HG03520 (cell line): ENCODE measurements at regions not wholly inside any gene's neighbourhood (a gene's known extent, or its start where the extent isn't known, plus 50 kb on each side); places are given as distances from the start of the nearest gene placed in this dataset.
"Not testable (repeated sequence)": the region's sequence is repeated elsewhere in the genome, so short reads cannot be mapped to it uniquely, and the experiment has no call there.

ENCODE experiments used
- ATAC-seq: cut with Tn5 transposase; IDR thresholded peaks from one replicate; pipeline ENCODE4 v1.9.1; 2021; ENCODE audit warnings: mild to moderate bottlenecking, moderate library complexity; ENCODE audit not compliant: unreplicated experiment

GRCh38 chr6:166809721-166810120, 146.6 kb downstream of the RNASET2 start:
- ATAC-seq = no peak

GRCh38 chr6:166806962-166807757, 149.2 kb downstream of the RNASET2 start:
- no peak for ATAC-seq

GRCh38 chr6:166806217-166806838, 150.0 kb downstream of the RNASET2 start:
- ATAC-seq = no peak

GRCh38 chr6:166803471-166803870, 152.9 kb downstream of the RNASET2 start:
- ATAC-seq = no peak

- ATAC-seq = no peak
Observed at GRCh38 chr6:166802401-166802800, 153.9 kb downstream of the RNASET2 start.

- ATAC-seq = no peak
Observed at GRCh38 chr6:166800137-166800536, 156.2 kb downstream of the RNASET2 start.

GRCh38 chr6:166798652-166799051, 157.7 kb downstream of the RNASET2 start:
- no peak for ATAC-seq

GRCh38 chr6:166796610-166797009, 159.7 kb downstream of the RNASET2 start:
- ATAC-seq = no peak

GRCh38 chr6:166795879-166796278, 160.5 kb downstream of the RNASET2 start:
- no peak for ATAC-seq

GRCh38 chr6:166790808-166791207, 163.8 kb upstream of the RPS6KA2 start:
- ATAC-seq = not testable (repeated sequence)

GRCh38 chr6:166788846-166789529, 161.9 kb upstream of the RPS6KA2 start:
- ATAC-seq = not testable (repeated sequence)

- no peak for ATAC-seq
Observed at GRCh38 chr6:166786704-166787293, 159.7 kb upstream of the RPS6KA2 start.

GRCh38 chr6:166785131-166785530, 158.1 kb upstream of the RPS6KA2 start:
- no peak for ATAC-seq

GRCh38 chr6:166784691-166785090, 157.6 kb upstream of the RPS6KA2 start:
- ATAC-seq = no peak

GRCh38 chr6:166782520-166782919, 155.5 kb upstream of the RPS6KA2 start:
- ATAC-seq = no peak

GRCh38 chr6:166781331-166781730, 154.3 kb upstream of the RPS6KA2 start:
- no peak for ATAC-seq

GRCh38 chr6:166779963-166780683, 153.1 kb upstream of the RPS6KA2 start:
- ATAC-seq = no peak

GRCh38 chr6:166779381-166779780, 152.3 kb upstream of the RPS6KA2 start:
- ATAC-seq = no peak

- ATAC-seq = no peak
Observed at GRCh38 chr6:166778776-166779175, 151.7 kb upstream of the RPS6KA2 start.

GRCh38 chr6:166778046-166778445, 151.0 kb upstream of the RPS6KA2 start:
- ATAC-seq = no peak

GRCh38 chr6:166777096-166777630, 150.1 kb upstream of the RPS6KA2 start:
- ATAC-seq = no peak
